Body of pancreas (tissue), 4 donors: ENCODE measurements at regions not wholly inside any gene's neighbourhood (a gene's known extent, or its start where the extent isn't known, plus 50 kb on each side); places are given as distances from the start of the nearest gene placed in this dataset.
A peak's percentile ranks its signal among the peaks of the same experiment; 100 is the strongest.

Experiments
- ATAC-seq: fragments of 150-250 bp; one replicate; pipeline ENCODE4 v1.9.1; 2016
- DNase-seq, 4 donors: peaks; one replicate each; pipeline ENCODE4 v3.0.0-alpha.2; 2019
- H3K27ac ChIP-seq, 4 donors: fragments of 200-600 bp; sonication (generic); 1 replicate in 3 of 4; 2 replicates in 1 of 4; pipeline versions ENCODE4 v1.5.1 to v1.6.1; 2016 to 2019; ENCODE audit warnings: mild to moderate bottlenecking in 1 of 4, mixed read lengths in 1 of 4, moderate library complexity in 1 of 4
- H3K27me3 ChIP-seq, 2 donors: fragments of 200-600 bp; sonication (generic); one replicate each; pipeline ENCODE4 v1.6.0; 2016; ENCODE audit warnings: mild to moderate bottlenecking in 1 of 2
- H3K36me3 ChIP-seq, 2 donors: fragments of 200-600 bp; sonication (generic); replicated peaks in 1 of 2; 2 replicates each; pipeline ENCODE4 v1.5.1; 2016; ENCODE audit warnings: low read depth in 2 of 2; ENCODE audit not compliant: insufficient read depth in 1 of 2
- H3K4me1 ChIP-seq: fragments of 200-600 bp; sonication (generic); one replicate; pipeline ENCODE4 v1.6.0; 2016
- H3K4me3 ChIP-seq, 2 donors: fragments of 200-600 bp; sonication (generic); 1 replicate in 1 of 2; 2 replicates in 1 of 2; pipeline ENCODE4 v1.5.1; 2016 to 2019
- H3K9me3 ChIP-seq, 3 donors: fragments of 200-600 bp; sonication (generic); 1 replicate in 2 of 3; 2 replicates in 1 of 3; pipeline ENCODE4 v1.5.1; 2016
- CTCF ChIP-seq, 7 experiments: fragments of 450-650 bp in 4 of 7; fragments of 200-600 bp in 3 of 7; sonication (generic) in 3 of 7; IDR thresholded peaks; one replicate each; pipeline ENCODE4 v1.5.1; 2016 to 2019; ENCODE audit warnings: antibody characterized with exemption in 7 of 7
- POLR2A ChIP-seq, 3 donors: fragments of 450-650 bp; IDR thresholded peaks; one replicate each; pipeline ENCODE4 v1.6.1; 2016; ENCODE audit warnings: antibody characterized with exemption in 3 of 3, mild to moderate bottlenecking in 2 of 3
- WGBS, 2 donors: methylation state at CpG; one replicate each; pipeline ENCODE4 v1.1.5; 2017; 5-methylcytosine and 5-hydroxymethylcytosine counted together
- intact Hi-C: fragments of 100-400 bp; cut with DNase I; formaldehyde crosslinking; loops from one replicate; pipeline ENCODE4 v1.15.1; 2023

- ATAC-seq (no peak), DNase-seq (no peak)
- Histone ChIP-seq H3K27ac (peak overlapping the region in 1 of 4 donors; percentile 6), H3K4me3 (no peak overlapping the region), H3K9me3 (no peaks in the 10 kb centered on the region), H3K4me1 (peaks cover 26% of the 10 kb centered on the region), H3K27me3 (no peaks in the 10 kb centered on the region), H3K36me3 (no peaks in the 10 kb centered on the region)
- intact Hi-C loops = no loop called here
- TF ChIP-seq CTCF (IDR thresholded peaks at IDR 0.05) = no peak
- no peak for TF ChIP-seq POLR2A (IDR thresholded peaks at IDR 0.05)
These were observed 179.3 kb downstream of the MDFIC start for GRCh38 chr7:115101199-115101598.

GRCh38 chr7:115099906-115100305 is 178.0 kb downstream of the MDFIC start:
- Histone ChIP-seq H3K4me1 (peaks cover 26% of the 10 kb centered on the region), H3K36me3 (no peaks in the 10 kb centered on the region), H3K27ac (peak overlapping the region in 2 of 4 donors; percentile 10 to 15), H3K4me3 (no peak overlapping the region), H3K9me3 (no peaks in the 10 kb centered on the region), H3K27me3 (no peaks in the 10 kb centered on the region)
- TF ChIP-seq POLR2A (IDR thresholded peaks at IDR 0.05) (no peak), CTCF (IDR thresholded peaks at IDR 0.05) (no peak)
- WGBS, 2 donors = 17 to 22% methylated on average over 1 of the region's 1 CpG
- peak; percentile 89 for ATAC-seq
- peak in 2 of 4 donors; percentile 9 to 25 for DNase-seq
- intact Hi-C loops = no loop called here

- H3K27ac ChIP-seq = no peak overlapping the region
- intact Hi-C loops = no loop called here
- H3K9me3 ChIP-seq = no peaks in the 10 kb centered on the region
- H3K4me3 ChIP-seq = no peak overlapping the region
- WGBS, 2 donors = 69 to 75% methylated on average over 3 of the region's 3 CpGs
- peaks cover 15% of the 10 kb centered on the region for H3K4me1 ChIP-seq
- DNase-seq = no peak
- no peak for ATAC-seq
- TF ChIP-seq POLR2A (IDR thresholded peaks at IDR 0.05) = no peak
- TF ChIP-seq CTCF (IDR thresholded peaks at IDR 0.05) = no peak
- no peaks in the 10 kb centered on the region for H3K36me3 ChIP-seq
- H3K27me3 ChIP-seq = no peaks in the 10 kb centered on the region
These were observed 175.3 kb downstream of the MDFIC start for GRCh38 chr7:115097175-115097671.

GRCh38 chr7:115096262-115096661 is 174.4 kb downstream of the MDFIC start:
- Histone ChIP-seq H3K4me3 (no peak overlapping the region), H3K4me1 (peaks cover 10% of the 10 kb centered on the region), H3K27ac (no peak overlapping the region), H3K36me3 (no peaks in the 10 kb centered on the region), H3K27me3 (no peaks in the 10 kb centered on the region), H3K9me3 (no peaks in the 10 kb centered on the region)
- no peak for DNase-seq
- intact Hi-C loops = no loop called here
- TF ChIP-seq POLR2A (IDR thresholded peaks at IDR 0.05) (no peak), CTCF (IDR thresholded peaks at IDR 0.05) (no peak)
- ATAC-seq = no peak
- WGBS, 2 donors = 100% methylated on average over 1 of the region's 1 CpG

- WGBS, 2 donors = 95 to 96% methylated on average over 4 of the region's 4 CpGs
- Histone ChIP-seq H3K9me3 (no peaks in the 10 kb centered on the region), H3K27me3 (no peaks in the 10 kb centered on the region), H3K27ac (no peak overlapping the region), H3K4me3 (no peak overlapping the region), H3K4me1 (no peaks in the 10 kb centered on the region), H3K36me3 (no peaks in the 10 kb centered on the region)
- ATAC-seq (no peak), DNase-seq (no peak)
- TF ChIP-seq POLR2A (IDR thresholded peaks at IDR 0.05) = no peak
- no peak for TF ChIP-seq CTCF (IDR thresholded peaks at IDR 0.05)
- intact Hi-C loops = no loop called here
These were observed 172.3 kb downstream of the MDFIC start for GRCh38 chr7:115094163-115094562.
